EL (cell line): ENCODE measurements at regions not wholly inside any gene's neighbourhood (a gene's known extent, or its start where the extent isn't known, plus 50 kb on each side); places are given as distances from the start of the nearest gene placed in this dataset.

Source experiments
- DNase-seq: peaks from one replicate; pipeline ENCODE4 v3.0.0-alpha.2; 2016

GRCh38 chr5:92599217-92599810, 981.7 kb downstream of the NR2F1-AS1 start:
- no peak for DNase-seq

- no peak for DNase-seq
Observed at GRCh38 chr5:92594031-92594430, 987.0 kb downstream of the NR2F1-AS1 start.

DNA sequence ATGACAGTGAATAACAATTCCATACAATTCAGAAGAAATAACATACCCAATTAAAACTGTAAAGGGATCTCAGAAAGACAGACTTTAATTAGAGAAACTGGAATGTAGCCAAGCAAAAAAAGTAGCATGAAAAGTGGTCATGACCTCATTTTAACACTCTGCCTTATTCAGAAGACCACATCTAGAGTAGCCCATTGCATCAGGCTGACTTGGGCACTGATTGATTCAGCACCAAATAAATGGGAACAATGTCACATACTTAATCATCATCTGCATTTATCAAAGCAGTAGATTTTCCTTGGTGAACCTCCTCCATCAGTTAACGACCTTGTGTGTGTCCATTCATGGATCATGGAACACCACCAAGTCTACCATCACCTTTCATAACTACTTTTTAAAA, 992.1 kb downstream of the NR2F1-AS1 start:
- DNase-seq = no peak

DNA sequence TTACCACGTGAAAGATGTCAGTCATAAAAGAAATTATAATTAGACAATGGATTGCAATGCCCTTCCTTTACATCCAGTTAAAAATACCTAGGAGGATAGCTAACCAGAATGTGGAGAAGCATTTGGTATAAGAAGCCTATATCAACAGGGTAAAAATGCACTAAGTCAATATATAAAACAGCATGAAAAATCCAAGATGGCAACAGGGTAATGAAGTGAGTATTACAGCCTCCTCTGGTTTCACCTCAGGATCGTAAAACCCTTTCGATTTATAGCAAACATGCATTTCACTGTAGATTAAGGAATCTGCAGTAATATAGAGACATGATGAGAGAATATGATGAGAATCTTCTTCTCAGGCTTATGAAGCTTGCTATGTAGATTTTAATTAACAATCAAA, 999.3 kb downstream of the NR2F1-AS1 start:
- DNase-seq = no peak

- DNase-seq = no peak
Observed at GRCh38 chr5:92581249-92581648, 999.8 kb downstream of the NR2F1-AS1 start.

DNA sequence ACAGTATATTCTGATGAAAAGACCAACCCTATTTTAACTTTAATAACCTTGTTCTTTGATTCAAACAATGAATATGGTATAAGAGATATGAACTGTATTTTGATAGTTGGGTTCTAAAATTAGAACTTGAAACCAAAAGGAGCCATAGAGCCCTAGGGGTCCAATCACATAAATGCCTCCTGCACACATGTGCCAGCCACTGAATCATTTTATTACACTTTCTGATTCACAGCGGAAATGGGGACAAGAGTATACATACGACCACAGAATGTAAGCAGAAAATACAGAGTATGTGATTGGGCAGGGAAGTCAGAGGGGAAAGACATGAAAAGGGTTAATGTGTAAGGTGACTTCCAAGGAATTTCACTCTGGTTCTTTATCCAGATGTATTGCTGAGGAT, 1000.2 kb downstream of the NR2F1-AS1 start:
- peak; percentile 3 for DNase-seq

DNA sequence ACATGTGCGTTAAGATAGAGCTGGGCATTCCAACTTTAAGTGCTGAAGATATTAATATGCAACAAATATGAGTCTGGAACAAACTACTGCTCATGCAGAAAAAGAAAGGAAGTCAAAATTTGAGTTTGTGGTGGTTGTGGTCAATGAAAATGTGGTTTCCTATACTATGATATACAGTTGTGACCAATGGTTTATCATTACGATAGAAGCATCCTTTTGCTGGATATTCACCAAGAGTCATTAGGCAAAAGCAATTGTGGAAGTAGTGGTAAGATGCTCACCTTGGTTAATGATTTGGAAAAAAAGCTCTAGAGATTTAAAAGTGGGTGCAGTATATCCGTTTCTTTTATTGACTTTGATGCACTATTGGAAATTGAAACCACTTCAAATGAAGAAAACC, 1007.0 kb downstream of the NR2F1-AS1 start:
- no peak for DNase-seq

GRCh38 chr5:92568522-92568921, 1012.5 kb downstream of the NR2F1-AS1 start:
- no peak for DNase-seq

GRCh38 chr5:92567831-92568450, 1013.1 kb downstream of the NR2F1-AS1 start:
- DNase-seq = no peak

DNA sequence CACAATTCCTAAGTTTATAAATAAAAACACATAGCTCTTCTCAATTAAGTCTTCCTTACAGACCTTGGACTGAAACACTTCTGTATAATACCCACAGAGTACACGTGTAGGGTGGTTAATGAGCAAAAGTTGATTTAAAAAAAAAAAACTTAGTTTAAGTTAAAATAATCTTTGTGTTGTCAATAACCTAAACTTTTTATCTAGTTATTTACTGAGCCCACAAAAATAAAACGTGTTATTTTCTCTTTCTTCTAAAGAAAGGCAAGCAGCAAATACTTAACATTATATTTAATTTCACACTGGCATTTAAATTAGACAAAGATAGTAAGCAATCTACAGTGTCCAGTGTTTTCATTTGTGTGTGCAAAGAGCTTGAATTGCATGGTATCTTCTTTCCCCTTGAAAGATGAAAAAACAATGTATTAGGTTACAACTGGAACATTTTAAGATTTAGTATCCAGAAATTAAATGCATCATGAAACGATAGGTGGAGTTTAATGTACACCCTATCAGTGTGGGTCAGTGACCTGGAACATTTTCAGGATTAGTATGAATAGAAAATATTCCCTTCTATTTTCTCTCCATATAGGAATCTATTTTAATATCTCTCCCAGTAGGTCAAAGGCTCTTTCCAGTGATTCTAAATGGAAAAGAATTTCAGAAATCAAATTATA, 1014.8 kb downstream of the NR2F1-AS1 start:
- no peak for DNase-seq

DNA sequence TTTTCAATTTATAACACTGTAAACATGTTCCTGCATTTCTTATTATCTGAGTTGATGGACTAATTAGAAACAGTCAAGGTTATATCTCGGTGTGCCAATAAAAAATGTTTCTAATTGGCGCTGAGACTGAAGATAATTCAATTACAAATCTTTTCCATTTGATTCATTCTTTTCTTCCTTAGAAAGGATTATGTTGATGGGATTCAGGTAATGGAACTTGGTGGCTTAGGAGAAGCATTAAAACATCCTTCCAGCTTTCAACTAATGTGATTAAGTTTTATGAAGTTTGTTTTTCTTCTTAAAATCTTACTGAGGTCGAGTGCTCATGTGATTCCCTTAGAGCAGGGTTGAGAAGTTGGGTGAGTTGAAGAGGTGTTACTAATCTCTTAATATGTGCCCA, 1015.3 kb downstream of the NR2F1-AS1 start:
- no peak for DNase-seq

- no peak for DNase-seq
Observed at GRCh38 chr5:92562065-92562464, 1019.0 kb downstream of the NR2F1-AS1 start.

DNA sequence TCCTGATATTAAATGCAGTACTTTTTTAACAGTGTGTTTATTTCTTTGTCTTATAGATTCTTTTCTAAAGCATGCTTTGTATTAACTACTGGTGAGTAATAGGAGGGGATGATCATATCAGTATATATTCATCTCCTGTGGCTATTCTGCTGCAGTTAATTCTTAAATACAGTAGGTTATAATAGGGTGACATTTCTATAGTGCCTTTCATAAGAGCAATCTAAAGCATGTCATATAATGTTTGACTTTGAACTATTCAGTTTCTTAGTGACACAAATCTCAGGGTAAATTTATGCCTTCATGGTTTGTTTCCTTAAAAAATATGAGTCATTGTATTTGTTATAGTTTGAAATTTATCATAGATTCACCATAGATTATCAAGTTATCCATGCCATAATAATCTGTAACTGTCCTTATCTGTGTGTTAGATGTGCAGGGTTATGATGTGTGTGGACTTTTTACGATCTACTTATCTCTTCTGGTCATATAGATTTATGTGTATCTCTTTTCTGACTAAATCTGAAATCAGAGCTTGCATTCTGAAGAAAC, 1019.5 kb downstream of the NR2F1-AS1 start:
- DNase-seq = peak; percentile 20

GRCh38 chr5:92560698-92561401, 1020.2 kb downstream of the NR2F1-AS1 start:
- peak; percentile 69 for DNase-seq

GRCh38 chr5:92559781-92560180, 1021.2 kb downstream of the NR2F1-AS1 start:
- DNase-seq = peak; percentile 44

- DNase-seq = no peak
Observed at GRCh38 chr5:92559331-92559730, 1021.7 kb downstream of the NR2F1-AS1 start.

- no peak for DNase-seq
Observed at GRCh38 chr5:92556747-92557146, 1024.3 kb downstream of the NR2F1-AS1 start.

- DNase-seq = no peak
Observed at GRCh38 chr5:92554447-92555085, 1026.5 kb downstream of the NR2F1-AS1 start.

DNA sequence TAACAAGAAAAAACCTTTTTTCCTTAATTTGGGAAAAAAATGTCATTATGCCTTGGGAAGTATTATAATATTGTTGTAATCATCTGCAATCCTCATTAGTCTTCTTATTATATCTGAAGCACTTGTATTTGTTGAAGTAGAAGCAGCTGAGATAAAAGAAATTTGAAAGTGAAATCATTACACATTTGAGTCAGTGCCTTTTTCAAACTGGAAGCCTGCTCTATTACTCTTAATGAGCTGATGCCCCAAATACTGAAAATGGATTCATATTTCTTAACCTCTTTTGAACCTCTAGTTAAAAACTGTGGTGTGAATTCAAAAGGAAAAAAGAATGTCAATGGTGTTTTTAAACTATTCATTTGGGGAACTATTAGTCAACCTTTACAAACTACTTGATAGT, 1027.7 kb downstream of the NR2F1-AS1 start:
- no peak for DNase-seq

DNA sequence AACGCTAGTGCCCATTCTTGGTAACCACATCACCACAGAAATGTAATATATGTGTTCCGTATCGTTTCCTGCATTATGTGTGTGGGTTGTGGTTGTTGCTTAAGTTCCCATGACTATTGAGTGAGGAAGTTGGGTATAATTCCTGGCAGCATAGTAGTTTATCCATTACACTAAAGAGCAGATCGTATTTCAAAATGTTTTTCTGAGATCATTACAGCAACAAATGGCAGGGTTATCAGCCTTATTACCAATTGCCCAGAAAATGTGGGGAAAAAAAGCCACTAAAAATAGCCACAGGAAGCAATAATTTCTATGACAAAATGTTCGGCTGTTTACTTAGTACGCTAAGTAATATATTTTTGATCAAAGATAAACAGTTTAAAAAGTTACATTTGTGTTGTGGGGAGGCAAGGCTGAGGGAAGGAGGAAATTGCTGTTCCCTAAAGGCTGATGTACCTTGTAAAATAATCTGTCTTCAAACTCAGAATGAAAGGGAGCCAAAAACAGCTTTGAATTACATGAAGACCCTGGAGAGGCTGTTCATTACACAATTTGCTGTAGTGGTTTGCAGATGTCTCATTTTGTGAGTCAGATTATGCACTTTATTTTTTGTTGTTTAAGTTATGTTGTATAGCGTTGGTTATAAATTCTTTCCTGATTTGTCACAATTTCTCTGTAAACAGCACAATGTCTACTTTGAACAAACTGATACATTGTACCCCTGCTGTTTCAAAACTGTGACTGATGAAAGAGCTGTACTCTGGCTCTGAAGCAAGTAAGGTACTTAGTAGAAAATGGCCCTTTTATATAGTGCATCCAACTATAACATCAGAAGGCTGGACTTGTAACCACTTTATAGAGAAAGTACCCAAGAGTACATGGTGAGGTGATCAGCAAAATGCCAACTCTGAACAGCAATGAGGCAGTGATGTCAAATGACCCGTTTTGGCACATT, 1028.5 kb downstream of the NR2F1-AS1 start:
- DNase-seq = peak; percentile 96

- peak; percentile 25 for DNase-seq
Observed at GRCh38 chr5:92548346-92548745, 1032.7 kb downstream of the NR2F1-AS1 start.

DNA sequence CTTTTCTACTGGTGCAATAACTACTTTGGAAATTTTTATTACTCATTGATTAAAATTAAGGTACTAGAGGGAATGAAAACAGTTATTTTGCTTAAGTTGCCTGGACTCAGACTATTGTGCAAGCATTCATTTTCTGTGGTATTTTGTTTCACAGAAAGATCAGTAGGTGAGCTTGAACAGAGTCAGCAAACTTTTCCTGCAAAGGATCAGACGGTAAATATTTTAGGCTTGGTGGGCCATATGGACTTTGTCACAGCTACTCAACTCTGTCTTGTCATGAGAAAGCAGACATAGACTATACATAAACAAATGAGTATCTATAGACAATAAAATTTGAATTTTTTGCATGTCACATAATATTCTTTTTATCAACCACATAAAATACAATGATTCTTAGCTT, 1036.4 kb downstream of the NR2F1-AS1 start:
- no peak for DNase-seq
